Keratinocyte (primary cell): ENCODE measurements at regions not wholly inside any gene's neighbourhood (a gene's known extent, or its start where the extent isn't known, plus 50 kb on each side); places are given as distances from the start of the nearest gene placed in this dataset.

Experiments used
- DNase-seq: peaks from one replicate; pipeline ENCODE4 v3.0.0-alpha.2; 2011; ENCODE audit warnings: low read depth, missing footprints, low spot score
- FAIRE-seq: peaks from 2 replicates; lab custom pipeline; 2011; peaks lifted over from hg19 to GRCh38; lab: Jason Lieb, UNC
- H2AFZ ChIP-seq: 2 replicates; pipeline ENCODE4 v1.6.0; 2012; ENCODE audit warnings: low read length, control low read depth, inconsistent platforms; ENCODE audit not compliant: control insufficient read depth
- H3K27ac ChIP-seq: 2 replicates; pipeline ENCODE4 v1.5.1; 2011; ENCODE audit warnings: low read length; ENCODE audit not compliant: control insufficient read depth, insufficient read depth
- H3K27me3 ChIP-seq: 3 replicates; pipeline ENCODE4 v1.6.0; 2011; ENCODE audit warnings: low read length; ENCODE audit not compliant: control insufficient read depth, insufficient read depth; ENCODE audit errors: extremely low read depth
- H3K36me3 ChIP-seq, 2 experiments: 2 replicates in 1 of 2; 3 replicates in 1 of 2; pipeline ENCODE4 v1.5.1; 2011; ENCODE audit warnings: low read length in 2 of 2, mild to moderate bottlenecking in 1 of 2; ENCODE audit not compliant: control insufficient read depth in 2 of 2, insufficient read depth in 2 of 2; ENCODE audit errors: extremely low read depth in 1 of 2
- H3K4me1 ChIP-seq: 3 replicates; pipeline ENCODE4 v1.5.1; 2011; ENCODE audit warnings: low read length; ENCODE audit not compliant: control insufficient read depth, insufficient read depth; ENCODE audit errors: extremely low read depth
- H3K4me2 ChIP-seq: 3 replicates; pipeline ENCODE4 v1.6.0; 2011; ENCODE audit warnings: low read depth, low read length; ENCODE audit not compliant: control insufficient read depth, insufficient read depth; ENCODE audit errors: extremely low read depth
- H3K4me3 ChIP-seq, 3 experiments: fragments of 200-600 bp in 1 of 3; sonication (generic) in 1 of 3; 2 replicates in 2 of 3; 3 replicates in 1 of 3; pipeline ENCODE4 v1.5.1; 2011 to 2016; ENCODE audit warnings: low read length in 3 of 3, mild to moderate bottlenecking in 3 of 3, control low read depth in 2 of 3, inconsistent platforms in 1 of 3, low read depth in 1 of 3, mixed read lengths in 1 of 3, mixed run types in 1 of 3, moderate library complexity in 1 of 3; ENCODE audit not compliant: control insufficient read depth in 2 of 3, insufficient read depth in 2 of 3; ENCODE audit errors: extremely low read depth in 1 of 3
- H3K79me2 ChIP-seq: 2 replicates; pipeline ENCODE4 v1.6.0; 2012; ENCODE audit warnings: low read length; ENCODE audit not compliant: control insufficient read depth, insufficient read depth
- H3K9ac ChIP-seq: 3 replicates; pipeline ENCODE4 v1.6.0; 2011; ENCODE audit warnings: low read length; ENCODE audit not compliant: control insufficient read depth, insufficient read depth; ENCODE audit errors: extremely low read depth
- H3K9me1 ChIP-seq: 3 replicates; pipeline ENCODE4 v1.6.0; 2011; ENCODE audit warnings: low read length; ENCODE audit not compliant: control insufficient read depth, insufficient read depth; ENCODE audit errors: extremely low read depth
- H3K9me3 ChIP-seq: 2 replicates; pipeline ENCODE4 v1.5.1; 2012; ENCODE audit warnings: low read depth, low read length; ENCODE audit not compliant: control insufficient read depth
- H4K20me1 ChIP-seq: 3 replicates; pipeline ENCODE4 v1.6.0; 2011; ENCODE audit warnings: low read length; ENCODE audit not compliant: control insufficient read depth, insufficient read depth; ENCODE audit errors: extremely low read depth
- CTCF ChIP-seq, 3 experiments: IDR thresholded peaks in 1 of 3; conservative IDR thresholded peaks in 1 of 3; optimal IDR thresholded peaks in 1 of 3; 2 replicates in 2 of 3; 3 replicates in 1 of 3; pipeline versions ENCODE3 to v1.5.1; 2011; ENCODE audit warnings: low read length in 3 of 3, mild to moderate bottlenecking in 3 of 3, moderate library complexity in 2 of 3, control low read depth in 1 of 3, inconsistent platforms in 1 of 3; ENCODE audit not compliant: insufficient read depth in 2 of 3; ENCODE audit errors: extremely low read depth in 1 of 3
- EZH2 ChIP-seq: IDR thresholded peaks from one replicate; pipeline ENCODE4 v1.6.1; 2012; ENCODE audit warnings: inconsistent platforms, mild to moderate bottlenecking, low read length, moderate library complexity
- dilution Hi-C: fragments of 300-500 bp; cut with MboI; formaldehyde crosslinking; loops from one replicate; pipeline ENCODE4 v1.7.0; 2020; ENCODE audit warnings: low sequenced_read_pairs; ENCODE audit not compliant: extremely low pct_ligation_motif_present

- no peaks in the 10 kb centered on the region for H3K9me1 ChIP-seq
- H3K9me3 ChIP-seq, result no peaks in the 10 kb centered on the region
- no peak overlapping the region for H2AFZ ChIP-seq
- H3K36me3 ChIP-seq, result no peaks in the 10 kb centered on the region
- DNase-seq (no peak), FAIRE-seq (no peak)
- no peak overlapping the region for H3K4me2 ChIP-seq
- H3K27me3 ChIP-seq, result no peaks in the 10 kb centered on the region
- dilution Hi-C loops, result no loop called here
- no peak overlapping the region for H3K9ac ChIP-seq
- no peak overlapping the region for H3K4me3 ChIP-seq
- H3K4me1 ChIP-seq, result no peaks in the 10 kb centered on the region
- no peaks in the 10 kb centered on the region for H3K79me2 ChIP-seq
- no peaks in the 10 kb centered on the region for H4K20me1 ChIP-seq
- TF ChIP-seq EZH2 (no peak), CTCF (optimal IDR thresholded peaks at IDR 0.05 in 1 of 3, IDR thresholded peaks at IDR 0.05 in 1 of 3, conservative IDR thresholded peaks at IDR 0.05 in 1 of 3; ENCODE audit: extremely low read depth in 1 of 3, insufficient read depth in 2 of 3, low read length in 3 of 3) (no peak)
- H3K27ac ChIP-seq, result no peak overlapping the region
Observed at GRCh38 chr1:244758708-244759107, 76.8 kb upstream of the COX20 start.

GRCh38 chr1:244759158-244759557 is 76.3 kb upstream of the COX20 start:
- Histone ChIP-seq H3K27ac (no peak overlapping the region), H3K9me1 (no peaks in the 10 kb centered on the region), H3K4me3 (no peak overlapping the region), H3K79me2 (no peaks in the 10 kb centered on the region), H2AFZ (no peak overlapping the region), H4K20me1 (no peaks in the 10 kb centered on the region), H3K4me1 (no peaks in the 10 kb centered on the region), H3K9ac (no peak overlapping the region), H3K9me3 (no peaks in the 10 kb centered on the region), H3K27me3 (no peaks in the 10 kb centered on the region), H3K4me2 (no peak overlapping the region), H3K36me3 (no peaks in the 10 kb centered on the region)
- FAIRE-seq (no peak), DNase-seq (no peak)
- TF ChIP-seq EZH2, result no peak
- TF ChIP-seq CTCF (optimal IDR thresholded peaks at IDR 0.05 in 1 of 3, IDR thresholded peaks at IDR 0.05 in 1 of 3, conservative IDR thresholded peaks at IDR 0.05 in 1 of 3; ENCODE audit: extremely low read depth in 1 of 3, insufficient read depth in 2 of 3, low read length in 3 of 3), result no peak
- dilution Hi-C loops, result no loop called here
